ENCODE measurements at regions not wholly inside any gene's neighbourhood (a gene's known extent, or its start where the extent isn't known, plus 50 kb on each side); places are given as distances from the start of the nearest gene placed in this dataset.

- ChIA-PET CTCF (no interaction called here), POLR2A (no interaction called here)
- H3K4me1 ChIP-seq (ENCODE audit: control insufficient read depth in 2 of 2, insufficient read depth in 2 of 2, low read length in 2 of 2) = no peaks in the 10 kb centered on the region
- DNase-seq (no peak), ATAC-seq (ENCODE audit: low read depth) (no peak)
- 87% methylated on average over 3 of the region's 7 CpGs for WGBS (ENCODE audit: insufficient coverage)
- H3K4me3 Mint-ChIP-seq = no peak overlapping the region
- intact Hi-C loops (cut with micrococcal nuclease) = no loop called here
- H3K27me3 Mint-ChIP-seq = no peaks in the 10 kb centered on the region
- peaks cover 4% of the 10 kb centered on the region for H3K9me3 Mint-ChIP-seq (ENCODE audit: insufficient read depth)
- H3K9me3 ChIP-seq (ENCODE audit: control extremely low read depth in 1 of 3, control insufficient read depth in 2 of 3, insufficient read depth in 1 of 3, low read length in 2 of 3) = no peaks in the 10 kb centered on the region
- no peak overlapping the region for H3K9ac ChIP-seq (ENCODE audit: low read length)
- no peaks in the 10 kb centered on the region for H4K20me1 ChIP-seq (ENCODE audit: control insufficient read depth, insufficient read depth, low read length, poor library complexity, severe bottlenecking)
- TF ChIP-seq CTCF (IDR thresholded peaks at IDR 0.05) (no peak), EZH2 (IDR thresholded peaks at IDR 0.05; ENCODE audit: borderline replicate concordance, insufficient read depth, low read depth, low read length, poor library complexity, severe bottlenecking) (no peak)
- peaks cover 5% of the 10 kb centered on the region for H3K4me1 Mint-ChIP-seq
- no peak overlapping the region for H3K4me3 ChIP-seq (ENCODE audit: control extremely low read depth in 1 of 5, extremely low read depth in 1 of 5, insufficient read depth in 1 of 5, low read depth in 2 of 5, low read length in 4 of 5)
- no peaks in the 10 kb centered on the region for H3K36me3 ChIP-seq (replicated peaks in 1 of 2; ENCODE audit: control extremely low read depth in 1 of 2, control insufficient read depth in 1 of 2, extremely low read depth in 1 of 2, insufficient read depth in 2 of 2, low read length in 1 of 2)
- no peak overlapping the region for H3K27ac Mint-ChIP-seq
- H3K79me2 ChIP-seq (ENCODE audit: control insufficient read depth, insufficient read depth, low read length) = no peaks in the 10 kb centered on the region
- H3K27ac ChIP-seq (ENCODE audit: low read length in 2 of 2) = no peak overlapping the region
- H2AFZ ChIP-seq (ENCODE audit: insufficient read depth, low read depth, low read length, poor library complexity, severe bottlenecking) = no peak overlapping the region
- H3K4me2 ChIP-seq (replicated peaks; ENCODE audit: low read depth, low read length, poor library complexity, severe bottlenecking) = no peak overlapping the region
- H3K27me3 ChIP-seq (replicated peaks in 1 of 4; ENCODE audit: control extremely low read depth in 1 of 4, control insufficient read depth in 3 of 4, insufficient read depth in 4 of 4, low read length in 3 of 4) = no peaks in the 10 kb centered on the region
These were observed 73.0 kb upstream of the COX10 start for GRCh38 chr17:13996276-13996675.

- intact Hi-C loops (cut with micrococcal nuclease) = no loop called here
- no peak for TF ChIP-seq CTCF (IDR thresholded peaks at IDR 0.05)
- Mint-ChIP-seq H3K4me1 (peaks cover 5% of the 10 kb centered on the region), H3K9me3 (ENCODE audit: insufficient read depth) (peaks cover 4% of the 10 kb centered on the region), H3K4me3 (no peak overlapping the region), H3K27me3 (no peaks in the 10 kb centered on the region), H3K27ac (no peak overlapping the region)
- ATAC-seq (ENCODE audit: low read depth) (no peak), DNase-seq (no peak)
- no peaks in the 10 kb centered on the region for H4K20me1 ChIP-seq (ENCODE audit: control insufficient read depth, insufficient read depth, low read length, poor library complexity, severe bottlenecking)
- H3K27me3 ChIP-seq (replicated peaks in 1 of 4; ENCODE audit: control extremely low read depth in 1 of 4, control insufficient read depth in 3 of 4, insufficient read depth in 4 of 4, low read length in 3 of 4) = no peaks in the 10 kb centered on the region
- no peaks in the 10 kb centered on the region for H3K4me1 ChIP-seq (ENCODE audit: control insufficient read depth in 2 of 2, insufficient read depth in 2 of 2, low read length in 2 of 2)
- no peaks in the 10 kb centered on the region for H3K79me2 ChIP-seq (ENCODE audit: control insufficient read depth, insufficient read depth, low read length)
- WGBS (ENCODE audit: insufficient coverage) = 100% methylated on average over 3 of the region's 3 CpGs
- no peaks in the 10 kb centered on the region for H3K9me3 ChIP-seq (ENCODE audit: control extremely low read depth in 1 of 3, control insufficient read depth in 2 of 3, insufficient read depth in 1 of 3, low read length in 2 of 3)
- no peak overlapping the region for H3K9ac ChIP-seq (ENCODE audit: low read length)
- no peak overlapping the region for H2AFZ ChIP-seq (ENCODE audit: insufficient read depth, low read depth, low read length, poor library complexity, severe bottlenecking)
- no peak overlapping the region for H3K4me3 ChIP-seq (ENCODE audit: control extremely low read depth in 1 of 5, extremely low read depth in 1 of 5, insufficient read depth in 1 of 5, low read depth in 2 of 5, low read length in 4 of 5)
- no peaks in the 10 kb centered on the region for H3K36me3 ChIP-seq (replicated peaks in 1 of 2; ENCODE audit: control extremely low read depth in 1 of 2, control insufficient read depth in 1 of 2, extremely low read depth in 1 of 2, insufficient read depth in 2 of 2, low read length in 1 of 2)
- ChIA-PET POLR2A (no interaction called here), CTCF (no interaction called here)
- no peak overlapping the region for H3K27ac ChIP-seq (ENCODE audit: low read length in 2 of 2)
- no peak overlapping the region for H3K4me2 ChIP-seq (replicated peaks; ENCODE audit: low read depth, low read length, poor library complexity, severe bottlenecking)
These were observed 72.6 kb upstream of the COX10 start for GRCh38 chr17:13996748-13997147.

Data from B cell (primary cell).